HFFc6 (cell line): ENCODE measurements at regions not wholly inside any gene's neighbourhood (a gene's known extent, or its start where the extent isn't known, plus 50 kb on each side); places are given as distances from the start of the nearest gene placed in this dataset.

ENCODE experiments used
- DNase-seq: peaks from one replicate; pipeline ENCODE4 v3.0.0-alpha.2; 2018
- H3K27ac Mint-ChIP-seq: 2 replicates; pipeline ENCODE4 v1.8.0; 2020; ENCODE audit warnings: mild to moderate bottlenecking, mixed read lengths
- H3K27me3 Mint-ChIP-seq: 2 replicates; pipeline ENCODE4 v1.8.0; 2021; ENCODE audit warnings: mild to moderate bottlenecking, moderate library complexity, mixed read lengths; ENCODE audit not compliant: insufficient read depth
- H3K36me3 Mint-ChIP-seq: 2 replicates; pipeline ENCODE4 v1.8.0; 2021; ENCODE audit warnings: low read depth, mixed read lengths
- H3K4me1 Mint-ChIP-seq: 2 replicates; pipeline ENCODE4 v1.8.0; 2020; ENCODE audit warnings: low read depth, mixed read lengths
- H3K4me3 Mint-ChIP-seq: 2 replicates; pipeline ENCODE4 v1.8.0; 2020; ENCODE audit warnings: mild to moderate bottlenecking, moderate library complexity, mixed read lengths
- H3K9me3 Mint-ChIP-seq: 2 replicates; pipeline ENCODE4 v1.8.0; 2020; ENCODE audit warnings: mild to moderate bottlenecking, mixed read lengths
- TF ChIP-seq, protein P1 (sequence below): fragments of 200-600 bp; sonication (generic); IDR thresholded peaks from 2 replicates; pipeline ENCODE4 v1.5.0; 2021; ENCODE audit warnings: antibody characterized with exemption, mild to moderate bottlenecking

DNA sequence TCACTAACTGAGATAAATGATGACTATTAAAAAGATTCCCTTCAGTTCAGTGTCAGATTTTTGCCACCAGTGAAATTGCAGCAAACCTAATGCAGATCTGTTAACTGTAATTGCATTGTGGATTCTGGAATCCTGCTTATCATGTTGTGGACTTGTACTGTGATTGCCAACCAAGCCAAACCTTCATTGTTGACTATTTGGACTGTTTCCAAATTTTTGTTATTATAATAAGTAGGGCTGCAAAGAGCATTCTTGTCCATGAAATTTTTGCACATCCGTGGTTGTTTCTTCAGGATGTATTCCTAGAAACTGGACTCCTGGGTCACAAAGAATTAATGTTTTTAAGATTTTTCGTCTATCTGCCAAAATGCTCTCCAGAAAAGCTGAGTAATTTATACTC is 281.6 kb upstream of the ZMIZ1 start:
- H3K9me3 Mint-ChIP-seq: peaks cover 4% of the 10 kb centered on the region; the same call in 1 of the 2 replicates
- no peaks in the 10 kb centered on the region for H3K4me1 Mint-ChIP-seq
- no peak overlapping the region for H3K4me3 Mint-ChIP-seq
- H3K27ac Mint-ChIP-seq: no peak overlapping the region
- TF ChIP-seq, protein P1, sequence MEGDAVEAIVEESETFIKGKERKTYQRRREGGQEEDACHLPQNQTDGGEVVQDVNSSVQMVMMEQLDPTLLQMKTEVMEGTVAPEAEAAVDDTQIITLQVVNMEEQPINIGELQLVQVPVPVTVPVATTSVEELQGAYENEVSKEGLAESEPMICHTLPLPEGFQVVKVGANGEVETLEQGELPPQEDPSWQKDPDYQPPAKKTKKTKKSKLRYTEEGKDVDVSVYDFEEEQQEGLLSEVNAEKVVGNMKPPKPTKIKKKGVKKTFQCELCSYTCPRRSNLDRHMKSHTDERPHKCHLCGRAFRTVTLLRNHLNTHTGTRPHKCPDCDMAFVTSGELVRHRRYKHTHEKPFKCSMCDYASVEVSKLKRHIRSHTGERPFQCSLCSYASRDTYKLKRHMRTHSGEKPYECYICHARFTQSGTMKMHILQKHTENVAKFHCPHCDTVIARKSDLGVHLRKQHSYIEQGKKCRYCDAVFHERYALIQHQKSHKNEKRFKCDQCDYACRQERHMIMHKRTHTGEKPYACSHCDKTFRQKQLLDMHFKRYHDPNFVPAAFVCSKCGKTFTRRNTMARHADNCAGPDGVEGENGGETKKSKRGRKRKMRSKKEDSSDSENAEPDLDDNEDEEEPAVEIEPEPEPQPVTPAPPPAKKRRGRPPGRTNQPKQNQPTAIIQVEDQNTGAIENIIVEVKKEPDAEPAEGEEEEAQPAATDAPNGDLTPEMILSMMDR: no peak
- no peaks in the 10 kb centered on the region; the same call in 1 of the 2 replicates for H3K36me3 Mint-ChIP-seq
- peaks cover 16% of the 10 kb centered on the region for H3K27me3 Mint-ChIP-seq
- DNase-seq: no peak

DNA sequence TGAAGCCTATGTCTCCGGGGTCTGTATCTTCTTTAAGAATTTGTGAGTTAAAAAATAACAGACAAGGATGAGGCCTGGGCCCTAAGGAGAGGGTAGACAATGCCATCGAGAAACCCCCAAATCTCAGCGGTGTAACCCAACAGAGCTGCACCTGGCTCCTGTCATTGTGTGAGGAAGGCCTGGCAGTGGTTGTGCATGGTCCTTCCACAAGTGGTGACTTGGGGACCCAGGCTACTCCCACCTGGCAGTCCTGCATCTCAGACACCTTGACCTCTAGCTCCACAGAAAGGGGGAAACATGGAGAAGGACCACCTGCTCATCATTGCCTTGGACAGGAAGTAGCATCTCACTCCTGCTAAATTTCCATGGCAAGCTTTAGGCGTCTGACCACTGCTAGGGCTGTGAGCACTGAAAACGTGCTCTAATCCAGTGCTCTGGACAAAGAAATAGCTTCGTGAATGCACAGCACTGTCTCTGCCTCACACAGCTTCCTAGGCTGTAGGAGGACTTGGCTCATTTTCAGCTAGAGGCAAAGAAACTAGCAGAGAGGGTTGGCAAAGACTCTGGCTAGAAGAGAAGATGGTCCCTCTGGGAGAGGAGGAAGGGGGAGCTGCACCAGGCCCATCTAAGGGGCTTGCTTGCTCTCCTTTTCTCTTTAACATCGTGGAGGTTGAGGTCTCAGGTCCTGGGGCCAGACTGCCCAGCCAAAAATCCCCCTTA is 273.9 kb upstream of the ZMIZ1 start:
- peaks cover 5% of the 10 kb centered on the region; the same call in 1 of the 2 replicates for H3K36me3 Mint-ChIP-seq
- no peaks in the 10 kb centered on the region for H3K4me1 Mint-ChIP-seq
- H3K4me3 Mint-ChIP-seq: no peak overlapping the region
- H3K27me3 Mint-ChIP-seq: peaks cover 44% of the 10 kb centered on the region
- peaks cover 7% of the 10 kb centered on the region for H3K9me3 Mint-ChIP-seq
- no peak overlapping the region for H3K27ac Mint-ChIP-seq
- TF ChIP-seq, protein P1: no peak
- DNase-seq: no peak

DNA sequence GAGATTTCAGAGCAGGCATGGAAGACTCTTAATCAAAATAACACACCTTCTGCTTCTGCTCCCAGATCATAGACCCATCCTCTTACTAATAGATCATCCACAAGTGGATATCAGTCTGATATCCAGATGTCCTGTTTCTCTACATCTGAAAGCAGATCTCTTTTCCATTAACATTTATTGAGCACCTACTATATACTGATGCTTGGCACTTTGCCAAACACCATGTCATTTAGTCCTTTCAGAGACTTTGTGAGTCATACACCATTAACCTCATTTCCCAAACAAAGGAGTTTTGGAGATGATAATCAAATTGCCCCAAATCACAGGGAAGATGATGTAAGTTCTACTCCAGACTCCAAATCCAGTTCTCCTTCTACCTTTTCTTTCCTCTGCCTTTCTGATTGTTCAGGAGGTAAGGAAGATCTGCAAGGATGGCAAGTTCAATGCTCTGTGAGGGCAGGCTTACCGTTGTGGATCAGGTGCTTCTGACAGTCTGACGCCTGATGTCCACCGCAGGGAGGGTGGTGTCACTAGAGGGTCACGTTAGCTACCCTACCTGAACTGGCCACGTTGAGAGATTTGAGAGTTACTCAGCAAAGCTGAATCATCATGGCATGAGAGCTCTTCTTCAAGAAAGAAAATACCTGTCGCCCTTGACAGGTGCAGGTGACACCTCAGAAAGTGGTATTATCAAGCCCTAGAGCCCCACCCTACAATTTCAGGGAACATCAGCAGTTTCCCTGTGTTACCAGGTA is 269.6 kb upstream of the ZMIZ1 start:
- Mint-ChIP-seq H3K36me3 (no peaks in the 10 kb centered on the region), H3K27ac (no peak overlapping the region), H3K4me1 (peaks cover 29% of the 10 kb centered on the region), H3K9me3 (no peaks in the 10 kb centered on the region), H3K4me3 (no peak overlapping the region), H3K27me3 (peaks cover 44% of the 10 kb centered on the region)
- DNase-seq: no peak
- TF ChIP-seq, protein P1: no peak

DNA sequence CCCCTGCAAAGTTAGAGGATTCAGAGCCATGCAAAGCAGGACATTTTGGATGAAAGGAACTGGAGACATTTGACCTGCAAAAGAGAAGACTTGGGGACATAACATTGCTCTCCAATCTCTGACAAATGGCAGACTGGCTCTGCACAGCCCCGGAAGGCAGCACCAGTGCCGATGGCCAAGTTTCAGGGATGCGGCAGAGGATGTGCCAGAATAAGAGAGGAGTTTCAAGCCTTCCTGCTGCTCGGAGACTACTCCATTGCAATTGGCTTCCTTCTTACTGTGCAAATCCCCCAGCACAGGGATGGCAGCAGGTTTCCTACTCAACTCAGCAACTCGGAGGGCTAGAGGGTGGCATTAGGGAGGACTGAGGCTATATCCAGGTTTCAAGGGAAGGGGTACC is 268.8 kb upstream of the ZMIZ1 start:
- Mint-ChIP-seq H3K9me3 (no peaks in the 10 kb centered on the region), H3K4me3 (no peak overlapping the region), H3K27ac (no peak overlapping the region), H3K27me3 (peaks cover 42% of the 10 kb centered on the region), H3K4me1 (peaks cover 37% of the 10 kb centered on the region), H3K36me3 (no peaks in the 10 kb centered on the region)
- TF ChIP-seq, protein P1: no peak
- DNase-seq: no peak

DNA sequence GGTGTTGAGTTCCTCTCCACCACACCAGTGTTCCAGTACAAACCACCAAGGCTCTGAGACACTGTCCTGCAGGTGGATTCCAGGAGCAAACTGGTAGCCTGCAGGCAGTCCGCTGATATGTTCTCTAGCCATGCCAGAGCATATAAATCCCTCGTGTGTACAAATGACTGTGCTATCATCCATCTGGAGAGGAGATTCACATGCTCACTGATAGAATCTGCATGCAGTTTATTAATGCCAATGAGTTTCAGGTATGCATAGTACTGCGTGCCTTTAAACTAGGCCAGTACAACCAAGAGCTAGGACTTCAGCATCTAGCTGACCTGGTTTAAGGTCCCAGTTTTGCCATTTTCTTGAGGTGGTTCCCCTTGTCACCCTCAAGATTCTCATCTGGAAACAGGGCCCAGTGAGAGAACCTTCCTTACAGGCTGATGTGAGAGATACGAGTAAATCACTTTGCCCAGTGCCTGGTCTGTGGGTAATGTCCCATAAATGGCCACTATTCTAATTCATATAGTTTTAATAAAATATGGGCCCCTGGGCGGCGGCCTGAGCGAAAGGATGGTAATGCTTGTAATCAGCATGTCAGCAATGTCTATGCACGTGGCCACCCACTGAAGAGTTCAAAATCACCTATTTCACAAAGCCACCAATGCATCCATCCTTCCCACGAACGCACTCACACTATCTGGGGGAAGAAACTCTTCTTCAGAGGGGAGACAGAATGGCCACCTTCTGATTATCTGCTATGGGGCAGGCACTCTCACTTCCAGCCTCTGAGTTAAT is 268.0 kb upstream of the ZMIZ1 start:
- H3K27ac Mint-ChIP-seq: no peak overlapping the region
- TF ChIP-seq, protein P1: no peak
- no peaks in the 10 kb centered on the region for H3K9me3 Mint-ChIP-seq
- peaks cover 44% of the 10 kb centered on the region for H3K4me1 Mint-ChIP-seq
- H3K36me3 Mint-ChIP-seq: no peaks in the 10 kb centered on the region
- H3K27me3 Mint-ChIP-seq: peaks cover 39% of the 10 kb centered on the region
- no peak overlapping the region for H3K4me3 Mint-ChIP-seq
- DNase-seq: no peak
